WTC11 (cell line): ENCODE measurements at regions not wholly inside any gene's neighbourhood (a gene's known extent, or its start where the extent isn't known, plus 50 kb on each side); places are given as distances from the start of the nearest gene placed in this dataset.

ENCODE experiments used
- ATAC-seq: fragments of 200-7000 bp; cut with Tn5 transposase; 2 replicates; pipeline ENCODE4 v1.10.0; 2021; ENCODE audit warnings: mild to moderate bottlenecking, moderate library complexity
- CTCF ChIA-PET: fragments of 300-600 bp; sonication (Branson Sonifier 250); formaldehyde crosslinking; loops from one replicate; lab custom pipeline; 2021; ENCODE audit warnings: antibody characterized with exemption; lab: Charles Lee
- POLR2A ChIA-PET: fragments of 350-600 bp; sonication (Branson Sonifier 250); formaldehyde crosslinking; loops from one replicate; lab custom pipeline; 2021; ENCODE audit warnings: antibody characterized with exemption; lab: Charles Lee
- DNase-seq: peaks from one replicate; pipeline ENCODE4 v3.0.0; 2021; ENCODE audit warnings: low spot score
- H3K27ac Mint-ChIP-seq: 2 replicates; pipeline ENCODE4 v1.8.0; 2021; ENCODE audit warnings: mixed read lengths
- H3K27me3 Mint-ChIP-seq: 2 replicates; pipeline ENCODE4 v1.8.0; 2021; ENCODE audit warnings: low read depth, mild to moderate bottlenecking, moderate library complexity, mixed read lengths
- H3K36me3 Mint-ChIP-seq: 2 replicates; pipeline ENCODE4 v1.8.0; 2021; ENCODE audit warnings: mixed read lengths
- H3K4me1 Mint-ChIP-seq: 2 replicates; pipeline ENCODE4 v1.8.0; 2022; ENCODE audit warnings: mixed read lengths
- H3K4me3 Mint-ChIP-seq: 2 replicates; pipeline ENCODE4 v1.8.0; 2021; ENCODE audit warnings: mild to moderate bottlenecking, moderate library complexity, mixed read lengths
- H3K9me3 Mint-ChIP-seq: 2 replicates; pipeline ENCODE4 v1.8.0; 2021; ENCODE audit warnings: mixed read lengths
- CREB1 ChIP-seq: sonication (generic); formaldehyde crosslinking; IDR thresholded peaks from 2 replicates; pipeline ENCODE4 v1.8.0; 2023; ENCODE audit warnings: mild to moderate bottlenecking, missing genetic modification reagents
- ETV6 ChIP-seq: sonication (generic); formaldehyde crosslinking; IDR thresholded peaks from 2 replicates; pipeline ENCODE4 v1.8.1; 2022; ENCODE audit warnings: mild to moderate bottlenecking, missing genetic modification reagents
- GRHL2 ChIP-seq: fragments of 250-450 bp; sonication (Bioruptor Pico); IDR thresholded peaks from 2 replicates; pipeline ENCODE4 v1.8.0; 2022; ENCODE audit warnings: mild to moderate bottlenecking, moderate library complexity; ENCODE audit not compliant: insufficient replicate concordance, severe bottlenecking
- GTF2I ChIP-seq: fragments of 250-450 bp; sonication (Bioruptor Pico); conservative IDR thresholded peaks from 2 replicates; pipeline ENCODE4 v1.4.0; 2021; ENCODE audit warnings: mild to moderate bottlenecking
- NFE2L1 ChIP-seq: sonication (generic); formaldehyde crosslinking; IDR thresholded peaks from 2 replicates; pipeline ENCODE4 v1.8.1; 2023; ENCODE audit warnings: missing genetic modification reagents
- NR2C2 ChIP-seq: sonication (generic); formaldehyde crosslinking; IDR thresholded peaks from 2 replicates; pipeline ENCODE4 v1.8.0; 2022; ENCODE audit warnings: mild to moderate bottlenecking, missing genetic modification reagents
- PRRX2 ChIP-seq: fragments of 250-450 bp; sonication (Bioruptor Pico); IDR thresholded peaks from 2 replicates; pipeline ENCODE4 v1.8.0; 2021; ENCODE audit warnings: mild to moderate bottlenecking
- ZNF219 ChIP-seq: sonication (generic); formaldehyde crosslinking; IDR thresholded peaks from 2 replicates; pipeline ENCODE4 v1.8.0; 2023; ENCODE audit warnings: missing genetic modification reagents, mild to moderate bottlenecking, borderline replicate concordance
- ZNF232 ChIP-seq: sonication (generic); formaldehyde crosslinking; IDR thresholded peaks from 2 replicates; pipeline ENCODE4 v1.8.0; 2022; ENCODE audit warnings: mild to moderate bottlenecking, missing genetic modification reagents
- ZNF317 ChIP-seq: sonication (generic); formaldehyde crosslinking; IDR thresholded peaks from 2 replicates; pipeline ENCODE4 v1.8.1; 2023; ENCODE audit warnings: low read depth, mild to moderate bottlenecking, moderate library complexity, missing genetic modification reagents, borderline replicate concordance
- TF ChIP-seq, protein P1 (sequence below): sonication (generic); formaldehyde crosslinking; IDR thresholded peaks from 2 replicates; pipeline ENCODE4 v1.8.0; 2023; ENCODE audit warnings: missing genetic modification reagents
- TF ChIP-seq, protein P2 (sequence below): sonication (generic); formaldehyde crosslinking; IDR thresholded peaks from 2 replicates; pipeline ENCODE4 v1.8.0; 2022; ENCODE audit warnings: missing genetic modification reagents
- TF ChIP-seq, protein P3 (sequence below): sonication (generic); formaldehyde crosslinking; IDR thresholded peaks from 2 replicates; pipeline ENCODE4 v1.8.0; 2022; ENCODE audit warnings: mild to moderate bottlenecking, missing genetic modification reagents
- TF ChIP-seq, protein P4 (sequence below): sonication (generic); formaldehyde crosslinking; IDR thresholded peaks from 2 replicates; pipeline ENCODE4 v1.8.1; 2023; ENCODE audit warnings: mild to moderate bottlenecking, missing genetic modification reagents
- TF ChIP-seq, protein P5 (sequence below): sonication (generic); formaldehyde crosslinking; conservative IDR thresholded peaks from 2 replicates; pipeline ENCODE4 v1.8.1; 2022; ENCODE audit warnings: mild to moderate bottlenecking, missing genetic modification reagents
- TF ChIP-seq, protein P6 (sequence below): sonication (generic); formaldehyde crosslinking; IDR thresholded peaks from 2 replicates; pipeline ENCODE4 v1.8.0; 2022; ENCODE audit warnings: mild to moderate bottlenecking, missing genetic modification reagents
- TF ChIP-seq, protein P7 (sequence below): fragments of 250-450 bp; sonication (Bioruptor Pico); IDR thresholded peaks from 2 replicates; pipeline ENCODE4 v1.9.0; 2021; ENCODE audit warnings: mild to moderate bottlenecking

DNA sequence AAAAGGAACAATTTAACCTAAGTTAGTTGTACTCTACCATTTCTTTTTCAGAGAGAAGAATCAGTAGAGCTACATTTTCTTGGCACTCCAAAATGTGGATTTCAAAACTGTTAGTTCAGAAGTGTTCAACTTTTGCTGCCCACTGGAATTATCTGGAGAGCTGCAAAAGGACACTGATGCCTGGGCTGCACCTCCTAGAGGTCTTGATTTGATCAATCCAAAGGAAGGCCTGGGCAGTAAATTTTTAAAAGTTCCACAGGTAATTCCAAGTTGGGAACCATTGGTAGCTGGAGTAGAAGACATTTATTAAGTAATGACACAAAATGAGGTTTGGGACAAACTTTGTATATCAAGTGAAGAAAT is 79.3 kb upstream of the HMCN1 start (continued):
- TF ChIP-seq, protein P1, sequence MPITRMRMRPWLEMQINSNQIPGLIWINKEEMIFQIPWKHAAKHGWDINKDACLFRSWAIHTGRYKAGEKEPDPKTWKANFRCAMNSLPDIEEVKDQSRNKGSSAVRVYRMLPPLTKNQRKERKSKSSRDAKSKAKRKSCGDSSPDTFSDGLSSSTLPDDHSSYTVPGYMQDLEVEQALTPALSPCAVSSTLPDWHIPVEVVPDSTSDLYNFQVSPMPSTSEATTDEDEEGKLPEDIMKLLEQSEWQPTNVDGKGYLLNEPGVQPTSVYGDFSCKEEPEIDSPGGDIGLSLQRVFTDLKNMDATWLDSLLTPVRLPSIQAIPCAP (CRISPR knock-in tag) = no peak
- TF ChIP-seq, protein P2, sequence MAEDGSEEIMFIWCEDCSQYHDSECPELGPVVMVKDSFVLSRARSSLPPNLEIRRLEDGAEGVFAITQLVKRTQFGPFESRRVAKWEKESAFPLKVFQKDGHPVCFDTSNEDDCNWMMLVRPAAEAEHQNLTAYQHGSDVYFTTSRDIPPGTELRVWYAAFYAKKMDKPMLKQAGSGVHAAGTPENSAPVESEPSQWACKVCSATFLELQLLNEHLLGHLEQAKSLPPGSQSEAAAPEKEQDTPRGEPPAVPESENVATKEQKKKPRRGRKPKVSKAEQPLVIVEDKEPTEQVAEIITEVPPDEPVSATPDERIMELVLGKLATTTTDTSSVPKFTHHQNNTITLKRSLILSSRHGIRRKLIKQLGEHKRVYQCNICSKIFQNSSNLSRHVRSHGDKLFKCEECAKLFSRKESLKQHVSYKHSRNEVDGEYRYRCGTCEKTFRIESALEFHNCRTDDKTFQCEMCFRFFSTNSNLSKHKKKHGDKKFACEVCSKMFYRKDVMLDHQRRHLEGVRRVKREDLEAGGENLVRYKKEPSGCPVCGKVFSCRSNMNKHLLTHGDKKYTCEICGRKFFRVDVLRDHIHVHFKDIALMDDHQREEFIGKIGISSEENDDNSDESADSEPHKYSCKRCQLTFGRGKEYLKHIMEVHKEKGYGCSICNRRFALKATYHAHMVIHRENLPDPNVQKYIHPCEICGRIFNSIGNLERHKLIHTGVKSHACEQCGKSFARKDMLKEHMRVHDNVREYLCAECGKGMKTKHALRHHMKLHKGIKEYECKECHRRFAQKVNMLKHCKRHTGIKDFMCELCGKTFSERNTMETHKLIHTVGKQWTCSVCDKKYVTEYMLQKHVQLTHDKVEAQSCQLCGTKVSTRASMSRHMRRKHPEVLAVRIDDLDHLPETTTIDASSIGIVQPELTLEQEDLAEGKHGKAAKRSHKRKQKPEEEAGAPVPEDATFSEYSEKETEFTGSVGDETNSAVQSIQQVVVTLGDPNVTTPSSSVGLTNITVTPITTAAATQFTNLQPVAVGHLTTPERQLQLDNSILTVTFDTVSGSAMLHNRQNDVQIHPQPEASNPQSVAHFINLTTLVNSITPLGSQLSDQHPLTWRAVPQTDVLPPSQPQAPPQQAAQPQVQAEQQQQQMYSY (CRISPR knock-in tag) = no peak
- no peak for TF ChIP-seq GRHL2 (CRISPR knock-in tag)
- no peak for TF ChIP-seq ZNF232 (CRISPR knock-in tag)
- TF ChIP-seq, protein P3, sequence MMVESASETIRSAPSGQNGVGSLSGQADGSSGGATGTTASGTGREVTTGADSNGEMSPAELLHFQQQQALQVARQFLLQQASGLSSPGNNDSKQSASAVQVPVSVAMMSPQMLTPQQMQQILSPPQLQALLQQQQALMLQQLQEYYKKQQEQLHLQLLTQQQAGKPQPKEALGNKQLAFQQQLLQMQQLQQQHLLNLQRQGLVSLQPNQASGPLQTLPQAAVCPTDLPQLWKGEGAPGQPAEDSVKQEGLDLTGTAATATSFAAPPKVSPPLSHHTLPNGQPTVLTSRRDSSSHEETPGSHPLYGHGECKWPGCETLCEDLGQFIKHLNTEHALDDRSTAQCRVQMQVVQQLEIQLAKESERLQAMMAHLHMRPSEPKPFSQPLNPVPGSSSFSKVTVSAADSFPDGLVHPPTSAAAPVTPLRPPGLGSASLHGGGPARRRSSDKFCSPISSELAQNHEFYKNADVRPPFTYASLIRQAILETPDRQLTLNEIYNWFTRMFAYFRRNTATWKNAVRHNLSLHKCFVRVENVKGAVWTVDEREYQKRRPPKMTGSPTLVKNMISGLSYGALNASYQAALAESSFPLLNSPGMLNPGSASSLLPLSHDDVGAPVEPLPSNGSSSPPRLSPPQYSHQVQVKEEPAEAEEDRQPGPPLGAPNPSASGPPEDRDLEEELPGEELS = no peak
- no peak for TF ChIP-seq NR2C2 (CRISPR knock-in tag)
- TF ChIP-seq, protein P4, sequence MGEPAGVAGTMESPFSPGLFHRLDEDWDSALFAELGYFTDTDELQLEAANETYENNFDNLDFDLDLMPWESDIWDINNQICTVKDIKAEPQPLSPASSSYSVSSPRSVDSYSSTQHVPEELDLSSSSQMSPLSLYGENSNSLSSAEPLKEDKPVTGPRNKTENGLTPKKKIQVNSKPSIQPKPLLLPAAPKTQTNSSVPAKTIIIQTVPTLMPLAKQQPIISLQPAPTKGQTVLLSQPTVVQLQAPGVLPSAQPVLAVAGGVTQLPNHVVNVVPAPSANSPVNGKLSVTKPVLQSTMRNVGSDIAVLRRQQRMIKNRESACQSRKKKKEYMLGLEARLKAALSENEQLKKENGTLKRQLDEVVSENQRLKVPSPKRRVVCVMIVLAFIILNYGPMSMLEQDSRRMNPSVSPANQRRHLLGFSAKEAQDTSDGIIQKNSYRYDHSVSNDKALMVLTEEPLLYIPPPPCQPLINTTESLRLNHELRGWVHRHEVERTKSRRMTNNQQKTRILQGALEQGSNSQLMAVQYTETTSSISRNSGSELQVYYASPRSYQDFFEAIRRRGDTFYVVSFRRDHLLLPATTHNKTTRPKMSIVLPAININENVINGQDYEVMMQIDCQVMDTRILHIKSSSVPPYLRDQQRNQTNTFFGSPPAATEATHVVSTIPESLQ (CRISPR knock-in tag) = no peak
- TF ChIP-seq NFE2L1 = no peak
- TF ChIP-seq CREB1 (CRISPR knock-in tag) = no peak
- no peak for TF ChIP-seq ETV6 (CRISPR knock-in tag)
- no peak for TF ChIP-seq ZNF317 (CRISPR knock-in tag)

DNA sequence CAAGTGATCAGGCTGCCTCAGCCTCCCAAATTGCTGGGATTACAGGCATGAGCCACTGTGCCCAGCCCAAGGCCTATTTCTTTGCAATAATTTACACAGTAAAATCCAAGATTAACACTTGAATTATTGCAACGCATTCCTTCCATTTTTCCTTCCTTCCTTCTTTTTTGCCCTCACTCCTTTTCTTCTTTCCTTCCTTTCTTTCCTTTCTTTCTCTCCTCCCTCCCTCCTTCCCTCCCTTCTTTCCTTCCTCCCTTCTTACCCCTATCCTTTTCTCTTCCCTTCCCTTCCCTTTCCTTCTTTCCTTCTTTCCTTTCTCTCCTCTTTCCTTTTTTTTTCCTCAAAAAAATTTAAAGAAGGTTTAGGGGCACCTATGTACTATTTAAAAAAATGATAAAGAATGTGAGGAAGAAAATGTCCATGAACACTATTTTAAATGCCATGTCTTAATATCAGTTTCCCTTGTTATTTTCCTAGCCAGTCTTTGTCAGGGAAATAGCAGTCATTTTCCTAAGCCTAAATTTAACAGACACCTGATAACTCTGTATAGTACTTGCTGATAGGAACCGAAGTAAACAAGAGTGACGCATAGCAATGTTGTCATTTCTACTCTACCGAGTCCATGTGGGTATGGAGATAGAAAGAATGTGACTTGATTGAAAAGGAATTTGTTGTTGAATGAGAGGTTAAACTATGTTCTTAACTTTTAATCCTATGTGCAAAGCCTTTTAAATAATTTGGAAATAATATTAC is 79.8 kb upstream of the HMCN1 start:
- H3K4me1 Mint-ChIP-seq = peaks cover 8% of the 10 kb centered on the region
- peaks cover 3% of the 10 kb centered on the region for H3K27me3 Mint-ChIP-seq
- no peak overlapping the region for H3K4me3 Mint-ChIP-seq
- ChIA-PET POLR2A (no interaction called here), CTCF (interaction anchor here (1.2 kb wide), 1 partner anchor 58 kb away, joined by 3 read pairs; no protein-coding TSS in a partner anchor)
- no peak for ATAC-seq
- no peak overlapping the region for H3K27ac Mint-ChIP-seq
- H3K9me3 Mint-ChIP-seq = peaks cover 28% of the 10 kb centered on the region
- peaks cover 17% of the 10 kb centered on the region for H3K36me3 Mint-ChIP-seq
- DNase-seq = no peak
- TF ChIP-seq, protein P1 (CRISPR knock-in tag) = no peak
- no peak for TF ChIP-seq PRRX2
- TF ChIP-seq ETV6 (CRISPR knock-in tag) = no peak
- TF ChIP-seq, protein P5, sequence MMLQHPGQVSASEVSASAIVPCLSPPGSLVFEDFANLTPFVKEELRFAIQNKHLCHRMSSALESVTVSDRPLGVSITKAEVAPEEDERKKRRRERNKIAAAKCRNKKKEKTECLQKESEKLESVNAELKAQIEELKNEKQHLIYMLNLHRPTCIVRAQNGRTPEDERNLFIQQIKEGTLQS (CRISPR knock-in tag) = no peak
- TF ChIP-seq, protein P2 (CRISPR knock-in tag) = no peak
- TF ChIP-seq, protein P6, sequence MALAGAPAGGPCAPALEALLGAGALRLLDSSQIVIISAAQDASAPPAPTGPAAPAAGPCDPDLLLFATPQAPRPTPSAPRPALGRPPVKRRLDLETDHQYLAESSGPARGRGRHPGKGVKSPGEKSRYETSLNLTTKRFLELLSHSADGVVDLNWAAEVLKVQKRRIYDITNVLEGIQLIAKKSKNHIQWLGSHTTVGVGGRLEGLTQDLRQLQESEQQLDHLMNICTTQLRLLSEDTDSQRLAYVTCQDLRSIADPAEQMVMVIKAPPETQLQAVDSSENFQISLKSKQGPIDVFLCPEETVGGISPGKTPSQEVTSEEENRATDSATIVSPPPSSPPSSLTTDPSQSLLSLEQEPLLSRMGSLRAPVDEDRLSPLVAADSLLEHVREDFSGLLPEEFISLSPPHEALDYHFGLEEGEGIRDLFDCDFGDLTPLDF = no peak
- TF ChIP-seq GTF2I (CRISPR knock-in tag) = no peak
- TF ChIP-seq, protein P7, sequence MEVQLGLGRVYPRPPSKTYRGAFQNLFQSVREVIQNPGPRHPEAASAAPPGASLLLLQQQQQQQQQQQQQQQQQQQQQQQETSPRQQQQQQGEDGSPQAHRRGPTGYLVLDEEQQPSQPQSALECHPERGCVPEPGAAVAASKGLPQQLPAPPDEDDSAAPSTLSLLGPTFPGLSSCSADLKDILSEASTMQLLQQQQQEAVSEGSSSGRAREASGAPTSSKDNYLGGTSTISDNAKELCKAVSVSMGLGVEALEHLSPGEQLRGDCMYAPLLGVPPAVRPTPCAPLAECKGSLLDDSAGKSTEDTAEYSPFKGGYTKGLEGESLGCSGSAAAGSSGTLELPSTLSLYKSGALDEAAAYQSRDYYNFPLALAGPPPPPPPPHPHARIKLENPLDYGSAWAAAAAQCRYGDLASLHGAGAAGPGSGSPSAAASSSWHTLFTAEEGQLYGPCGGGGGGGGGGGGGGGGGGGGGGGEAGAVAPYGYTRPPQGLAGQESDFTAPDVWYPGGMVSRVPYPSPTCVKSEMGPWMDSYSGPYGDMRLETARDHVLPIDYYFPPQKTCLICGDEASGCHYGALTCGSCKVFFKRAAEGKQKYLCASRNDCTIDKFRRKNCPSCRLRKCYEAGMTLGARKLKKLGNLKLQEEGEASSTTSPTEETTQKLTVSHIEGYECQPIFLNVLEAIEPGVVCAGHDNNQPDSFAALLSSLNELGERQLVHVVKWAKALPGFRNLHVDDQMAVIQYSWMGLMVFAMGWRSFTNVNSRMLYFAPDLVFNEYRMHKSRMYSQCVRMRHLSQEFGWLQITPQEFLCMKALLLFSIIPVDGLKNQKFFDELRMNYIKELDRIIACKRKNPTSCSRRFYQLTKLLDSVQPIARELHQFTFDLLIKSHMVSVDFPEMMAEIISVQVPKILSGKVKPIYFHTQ = no peak
- no peak for TF ChIP-seq ZNF317 (CRISPR knock-in tag)
- TF ChIP-seq ZNF219 (CRISPR knock-in tag) = no peak
